KMS-11 (cell line): ENCODE measurements at regions not wholly inside any gene's neighbourhood (a gene's known extent, or its start where the extent isn't known, plus 50 kb on each side); places are given as distances from the start of the nearest gene placed in this dataset.

Experiments
- H2AFZ ChIP-seq: fragments of 200-600 bp; sonication (generic); 2 replicates; pipeline ENCODE4 v1.6.1; 2016; ENCODE audit warnings: antibody characterized with exemption, mixed run types, low read depth
- H3K27ac ChIP-seq: fragments of 200-600 bp; sonication (generic); 2 replicates; pipeline ENCODE4 v1.6.1; 2016; ENCODE audit warnings: mild to moderate bottlenecking, mixed run types
- H3K27me3 ChIP-seq: fragments of 200-600 bp; sonication (generic); 2 replicates; pipeline ENCODE4 v1.6.1; 2017; ENCODE audit warnings: mild to moderate bottlenecking, low read depth, mixed run types, moderate library complexity; ENCODE audit not compliant: insufficient read depth
- H3K36me3 ChIP-seq: fragments of 200-600 bp; sonication (generic); 2 replicates; pipeline ENCODE4 v1.6.1; 2017; ENCODE audit warnings: mild to moderate bottlenecking, mixed run types; ENCODE audit not compliant: insufficient read depth
- H3K4me1 ChIP-seq: fragments of 200-600 bp; sonication (generic); 2 replicates; pipeline ENCODE4 v1.6.1; 2016; ENCODE audit warnings: mild to moderate bottlenecking, low read depth, mixed run types; ENCODE audit not compliant: poor library complexity, severe bottlenecking
- H3K4me2 ChIP-seq: fragments of 200-600 bp; sonication (generic); 2 replicates; pipeline ENCODE4 v1.7.0; 2016; ENCODE audit warnings: mild to moderate bottlenecking, mixed run types
- H3K4me3 ChIP-seq: fragments of 200-600 bp; sonication (generic); IDR thresholded peaks from 2 replicates; pipeline ENCODE4 v1.6.1; 2017; ENCODE audit warnings: low read depth, low read length, mixed read lengths; ENCODE audit not compliant: insufficient read depth
- H3K79me2 ChIP-seq: fragments of 200-600 bp; sonication (generic); 2 replicates; pipeline ENCODE4 v1.6.1; 2016; ENCODE audit warnings: low read depth, mixed run types; ENCODE audit not compliant: insufficient read depth
- H3K9ac ChIP-seq: fragments of 200-600 bp; sonication (generic); 2 replicates; pipeline ENCODE4 v1.6.1; 2016; ENCODE audit warnings: mild to moderate bottlenecking, mixed run types
- H4K20me1 ChIP-seq: fragments of 200-600 bp; sonication (generic); 2 replicates; pipeline ENCODE4 v1.6.1; 2016; ENCODE audit warnings: mild to moderate bottlenecking, mixed run types; ENCODE audit not compliant: insufficient read depth
- CTCF ChIP-seq: fragments of 200-600 bp; sonication (generic); conservative IDR thresholded peaks from 2 replicates; pipeline ENCODE4 v1.6.1; 2017; ENCODE audit warnings: low read depth, mild to moderate bottlenecking, antibody characterized with exemption, low read length, moderate library complexity, mixed read lengths

GRCh38 chr2:199629301-199629700, 171.6 kb upstream of the SATB2 start:
- H3K79me2 ChIP-seq, result no peaks in the 10 kb centered on the region
- H3K27me3 ChIP-seq, result no peaks in the 10 kb centered on the region
- H2AFZ ChIP-seq, result no peak overlapping the region
- H3K4me3 ChIP-seq, result no peak overlapping the region
- no peaks in the 10 kb centered on the region for H3K36me3 ChIP-seq
- H3K4me1 ChIP-seq, result no peaks in the 10 kb centered on the region
- H3K27ac ChIP-seq, result no peak overlapping the region
- no peak overlapping the region for H3K9ac ChIP-seq
- no peak for TF ChIP-seq CTCF
- H4K20me1 ChIP-seq, result no peaks in the 10 kb centered on the region
- no peak overlapping the region for H3K4me2 ChIP-seq

- Histone ChIP-seq H3K4me2 (no peak overlapping the region), H3K36me3 (no peaks in the 10 kb centered on the region), H3K79me2 (no peaks in the 10 kb centered on the region), H3K27ac (no peak overlapping the region), H2AFZ (no peak overlapping the region), H3K4me1 (no peaks in the 10 kb centered on the region), H3K4me3 (no peak overlapping the region), H4K20me1 (no peaks in the 10 kb centered on the region), H3K9ac (no peak overlapping the region), H3K27me3 (no peaks in the 10 kb centered on the region)
- TF ChIP-seq CTCF, result no peak
Observed at GRCh38 chr2:199627417-199627816, 169.7 kb upstream of the SATB2 start.

GRCh38 chr2:199624958-199625357, 167.2 kb upstream of the SATB2 start:
- no peaks in the 10 kb centered on the region for H3K27me3 ChIP-seq
- no peaks in the 10 kb centered on the region for H3K4me1 ChIP-seq
- no peaks in the 10 kb centered on the region for H3K36me3 ChIP-seq
- no peak overlapping the region for H3K4me3 ChIP-seq
- H2AFZ ChIP-seq, result no peak overlapping the region
- no peak for TF ChIP-seq CTCF
- H3K27ac ChIP-seq, result no peak overlapping the region
- H3K79me2 ChIP-seq, result no peaks in the 10 kb centered on the region
- no peak overlapping the region for H3K9ac ChIP-seq
- H3K4me2 ChIP-seq, result no peak overlapping the region
- H4K20me1 ChIP-seq, result no peaks in the 10 kb centered on the region

GRCh38 chr2:199612509-199613130, 154.9 kb upstream of the SATB2 start:
- H3K27me3 ChIP-seq, result no peaks in the 10 kb centered on the region
- no peak overlapping the region for H3K27ac ChIP-seq
- no peaks in the 10 kb centered on the region for H3K36me3 ChIP-seq
- no peaks in the 10 kb centered on the region for H3K79me2 ChIP-seq
- TF ChIP-seq CTCF, result no peak
- no peaks in the 10 kb centered on the region for H4K20me1 ChIP-seq
- no peak overlapping the region for H3K4me2 ChIP-seq
- H3K4me1 ChIP-seq, result no peaks in the 10 kb centered on the region
- H3K9ac ChIP-seq, result no peak overlapping the region
- no peak overlapping the region for H3K4me3 ChIP-seq
- H2AFZ ChIP-seq, result no peak overlapping the region
